Panc1 (cell line): ENCODE measurements at regions not wholly inside any gene's neighbourhood (a gene's known extent, or its start where the extent isn't known, plus 50 kb on each side); places are given as distances from the start of the nearest gene placed in this dataset.

ENCODE experiments used
- ATAC-seq: fragments of 200-7000 bp; cut with Tn5 transposase; 2 replicates; pipeline ENCODE4 v1.9.1; 2020; ENCODE audit warnings: mild to moderate bottlenecking, moderate library complexity
- BruUV-seq: library from RNA; stranded (reverse); fragments of 400-500 nt; replicated peaks from 2 replicates; lab custom pipeline; 2021; lab: Mats Ljungman, UMichigan
- CTCF ChIA-PET: fragments of 300-600 bp; sonication (Branson Sonifier 250); formaldehyde crosslinking; loops from one replicate; lab custom pipeline; 2022; ENCODE audit warnings: antibody characterized with exemption; lab: Charles Lee
- POLR2A ChIA-PET: fragments of 300-600 bp; sonication (Branson Sonifier 250); formaldehyde crosslinking; loops from one replicate; lab custom pipeline; 2022; ENCODE audit warnings: antibody characterized with exemption; lab: Charles Lee
- DNase-seq: peaks from one replicate; pipeline ENCODE4 v3.0.0-alpha.2; 2010; ENCODE audit warnings: low read depth, low spot score
- H3K27ac ChIP-seq: 2 replicates; pipeline ENCODE4 v1.5.1; 2011; ENCODE audit warnings: mild to moderate bottlenecking, low read length, inconsistent platforms
- H3K27me3 ChIP-seq: fragments of 200-500 bp; sonication (Bioruptor generic); 2 replicates; pipeline ENCODE4 v1.6.0; 2014; ENCODE audit warnings: low read length, inconsistent platforms; ENCODE audit not compliant: control insufficient read depth, insufficient read depth
- H3K36me3 ChIP-seq: fragments of 200-500 bp; sonication (Bioruptor generic); 2 replicates; pipeline ENCODE4 v1.5.1; 2014; ENCODE audit warnings: inconsistent platforms, mild to moderate bottlenecking, low read length, moderate library complexity; ENCODE audit not compliant: control insufficient read depth, insufficient read depth
- H3K4me1 ChIP-seq: 2 replicates; pipeline ENCODE4 v1.5.1; 2011; ENCODE audit warnings: inconsistent platforms, mild to moderate bottlenecking, low read length, moderate library complexity; ENCODE audit not compliant: control insufficient read depth, insufficient read depth
- H3K4me3 ChIP-seq, 2 experiments: 2 replicates each; pipeline ENCODE4 v1.5.1; 2011 to 2012; ENCODE audit warnings: low read depth in 2 of 2, low read length in 2 of 2, mild to moderate bottlenecking in 2 of 2, inconsistent platforms in 1 of 2, moderate library complexity in 1 of 2
- H3K9me3 ChIP-seq: fragments of 200-500 bp; sonication (Bioruptor generic); 2 replicates; pipeline ENCODE4 v1.5.1; 2014; ENCODE audit warnings: low read depth, mild to moderate bottlenecking, inconsistent platforms, low read length, moderate library complexity; ENCODE audit not compliant: control insufficient read depth, insufficient read depth
- POLR2AphosphoS5 ChIP-seq: IDR thresholded peaks from 2 replicates; pipeline ENCODE4 v1.6.1; 2012; ENCODE audit warnings: mild to moderate bottlenecking, low read depth, low read length, moderate library complexity
- SIN3A ChIP-seq: IDR thresholded peaks from 2 replicates; pipeline ENCODE4 v1.6.1; 2012; ENCODE audit warnings: low read depth, mild to moderate bottlenecking, low read length, moderate library complexity, borderline replicate concordance; ENCODE audit not compliant: insufficient read depth
- TCF7L2 ChIP-seq: IDR thresholded peaks from 2 replicates; pipeline ENCODE4 v1.6.1; 2011; ENCODE audit warnings: mild to moderate bottlenecking, low read depth, low read length, inconsistent platforms
- in situ Hi-C: cut with HindIII; loops from 2 replicates; pipeline ENCODE4 v1.10.0; 2016; ENCODE audit warnings: low sequenced_read_pairs, low pct_unique_long_range_greater_than_20kb
- intact Hi-C: fragments of 100-400 bp; cut with micrococcal nuclease; formaldehyde crosslinking; loops from one replicate; pipeline ENCODE4 v1.10.0; 2022; ENCODE audit not compliant: unreplicated experiment
- TF ChIP-seq, protein P1 (sequence below): fragments of 450-650 bp; IDR thresholded peaks from 2 replicates; pipeline ENCODE4 v1.5.1; 2017; ENCODE audit warnings: mild to moderate bottlenecking
- TF ChIP-seq, protein P2 (sequence below), 2 experiments: IDR thresholded peaks; 2 replicates each; pipeline ENCODE4 v1.6.1; 2011 to 2012; ENCODE audit warnings: low read depth in 2 of 2, control low read depth in 1 of 2, low read length in 1 of 2, mild to moderate bottlenecking in 1 of 2, moderate library complexity in 1 of 2; ENCODE audit not compliant: insufficient read depth in 1 of 2

GRCh38 chr12:125360540-125360939, 295.3 kb downstream of the AACS start:
- no peaks in the 10 kb centered on the region for H3K9me3 ChIP-seq
- H3K27ac ChIP-seq, result no peak overlapping the region
- no TSS peak for BruUV-seq
- TF ChIP-seq, protein P1, sequence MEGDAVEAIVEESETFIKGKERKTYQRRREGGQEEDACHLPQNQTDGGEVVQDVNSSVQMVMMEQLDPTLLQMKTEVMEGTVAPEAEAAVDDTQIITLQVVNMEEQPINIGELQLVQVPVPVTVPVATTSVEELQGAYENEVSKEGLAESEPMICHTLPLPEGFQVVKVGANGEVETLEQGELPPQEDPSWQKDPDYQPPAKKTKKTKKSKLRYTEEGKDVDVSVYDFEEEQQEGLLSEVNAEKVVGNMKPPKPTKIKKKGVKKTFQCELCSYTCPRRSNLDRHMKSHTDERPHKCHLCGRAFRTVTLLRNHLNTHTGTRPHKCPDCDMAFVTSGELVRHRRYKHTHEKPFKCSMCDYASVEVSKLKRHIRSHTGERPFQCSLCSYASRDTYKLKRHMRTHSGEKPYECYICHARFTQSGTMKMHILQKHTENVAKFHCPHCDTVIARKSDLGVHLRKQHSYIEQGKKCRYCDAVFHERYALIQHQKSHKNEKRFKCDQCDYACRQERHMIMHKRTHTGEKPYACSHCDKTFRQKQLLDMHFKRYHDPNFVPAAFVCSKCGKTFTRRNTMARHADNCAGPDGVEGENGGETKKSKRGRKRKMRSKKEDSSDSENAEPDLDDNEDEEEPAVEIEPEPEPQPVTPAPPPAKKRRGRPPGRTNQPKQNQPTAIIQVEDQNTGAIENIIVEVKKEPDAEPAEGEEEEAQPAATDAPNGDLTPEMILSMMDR, result no peak
- no peak for TF ChIP-seq TCF7L2
- no peak for TF ChIP-seq SIN3A
- TF ChIP-seq POLR2AphosphoS5, result no peak
- TF ChIP-seq, protein P2, sequence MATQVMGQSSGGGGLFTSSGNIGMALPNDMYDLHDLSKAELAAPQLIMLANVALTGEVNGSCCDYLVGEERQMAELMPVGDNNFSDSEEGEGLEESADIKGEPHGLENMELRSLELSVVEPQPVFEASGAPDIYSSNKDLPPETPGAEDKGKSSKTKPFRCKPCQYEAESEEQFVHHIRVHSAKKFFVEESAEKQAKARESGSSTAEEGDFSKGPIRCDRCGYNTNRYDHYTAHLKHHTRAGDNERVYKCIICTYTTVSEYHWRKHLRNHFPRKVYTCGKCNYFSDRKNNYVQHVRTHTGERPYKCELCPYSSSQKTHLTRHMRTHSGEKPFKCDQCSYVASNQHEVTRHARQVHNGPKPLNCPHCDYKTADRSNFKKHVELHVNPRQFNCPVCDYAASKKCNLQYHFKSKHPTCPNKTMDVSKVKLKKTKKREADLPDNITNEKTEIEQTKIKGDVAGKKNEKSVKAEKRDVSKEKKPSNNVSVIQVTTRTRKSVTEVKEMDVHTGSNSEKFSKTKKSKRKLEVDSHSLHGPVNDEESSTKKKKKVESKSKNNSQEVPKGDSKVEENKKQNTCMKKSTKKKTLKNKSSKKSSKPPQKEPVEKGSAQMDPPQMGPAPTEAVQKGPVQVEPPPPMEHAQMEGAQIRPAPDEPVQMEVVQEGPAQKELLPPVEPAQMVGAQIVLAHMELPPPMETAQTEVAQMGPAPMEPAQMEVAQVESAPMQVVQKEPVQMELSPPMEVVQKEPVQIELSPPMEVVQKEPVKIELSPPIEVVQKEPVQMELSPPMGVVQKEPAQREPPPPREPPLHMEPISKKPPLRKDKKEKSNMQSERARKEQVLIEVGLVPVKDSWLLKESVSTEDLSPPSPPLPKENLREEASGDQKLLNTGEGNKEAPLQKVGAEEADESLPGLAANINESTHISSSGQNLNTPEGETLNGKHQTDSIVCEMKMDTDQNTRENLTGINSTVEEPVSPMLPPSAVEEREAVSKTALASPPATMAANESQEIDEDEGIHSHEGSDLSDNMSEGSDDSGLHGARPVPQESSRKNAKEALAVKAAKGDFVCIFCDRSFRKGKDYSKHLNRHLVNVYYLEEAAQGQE (IDR thresholded peaks at IDR 0.05; ENCODE audit: insufficient read depth in 1 of 2, low read depth in 2 of 2, low read length in 1 of 2), result no peak
- no peaks in the 10 kb centered on the region for H3K4me1 ChIP-seq
- ChIA-PET CTCF (no interaction called here), POLR2A (no interaction called here)
- DNase-seq (no peak), ATAC-seq (no peak)
- H3K36me3 ChIP-seq, result no peaks in the 10 kb centered on the region
- H3K27me3 ChIP-seq, result peaks cover 5% of the 10 kb centered on the region; the same call in 1 of the 2 replicates
- in situ Hi-C loops, result no loop called here
- no peak overlapping the region for H3K4me3 ChIP-seq
- intact Hi-C loops, result no loop called here

GRCh38 chr12:125371033-125371432, 305.8 kb downstream of the AACS start:
- intact Hi-C loops, result no loop called here
- H3K27me3 ChIP-seq, result peaks cover 11% of the 10 kb centered on the region; the same call in 1 of the 2 replicates
- no peak overlapping the region for H3K27ac ChIP-seq
- CTCF ChIA-PET, result no interaction called here
- TF ChIP-seq POLR2AphosphoS5, result no peak
- TF ChIP-seq, protein P2 (IDR thresholded peaks at IDR 0.05; ENCODE audit: insufficient read depth in 1 of 2, low read depth in 2 of 2, low read length in 1 of 2), result no peak
- TF ChIP-seq TCF7L2, result no peak
- TF ChIP-seq SIN3A, result no peak
- TF ChIP-seq, protein P1, result no peak
- no peaks in the 10 kb centered on the region for H3K36me3 ChIP-seq
- no TSS peak for BruUV-seq
- H3K4me3 ChIP-seq, result no peak overlapping the region
- no peak for ATAC-seq
- POLR2A ChIA-PET, result no interaction called here
- H3K4me1 ChIP-seq, result no peaks in the 10 kb centered on the region
- in situ Hi-C loops, result no loop called here
- H3K9me3 ChIP-seq, result no peaks in the 10 kb centered on the region
- DNase-seq, result no peak
